ENCODE measurements at regions not wholly inside any gene's neighbourhood (a gene's known extent, or its start where the extent isn't known, plus 50 kb on each side); places are given as distances from the start of the nearest gene placed in this dataset.
"Not testable (repeated sequence)": the region's sequence is repeated elsewhere in the genome, so short reads cannot be mapped to it uniquely, and the experiment has no call there.

- not testable (repeated sequence) for H3K9ac ChIP-seq (ENCODE audit: low read length); H3K79me1 ChIP-seq (ENCODE audit: low read length); H4K91ac ChIP-seq (ENCODE audit: low read depth, low read length); DNase-seq; H3K79me2 ChIP-seq (ENCODE audit: control insufficient read depth, insufficient read depth, low read length, poor library complexity); H2BK120ac ChIP-seq (ENCODE audit: insufficient read depth, low read length, poor library complexity); H3K36me3 ChIP-seq (ENCODE audit: control insufficient read depth in 1 of 2, insufficient read depth in 2 of 2, low read length in 2 of 2); H3K23ac ChIP-seq (ENCODE audit: low read length); H2AFZ ChIP-seq (ENCODE audit: insufficient read depth, low read length, poor library complexity); H4K12ac ChIP-seq (ENCODE audit: low read depth, low read length); H2BK5ac ChIP-seq (ENCODE audit: low read depth, low read length, poor library complexity); H4K8ac ChIP-seq (ENCODE audit: low read depth, low read length); H3K4me3 ChIP-seq (ENCODE audit: low read depth, low read length); H3K4me1 ChIP-seq (ENCODE audit: control insufficient read depth in 1 of 2, insufficient read depth in 2 of 2, low read length in 2 of 2); H3K27me3 ChIP-seq (ENCODE audit: insufficient read depth, low read length); H3K9me3 ChIP-seq (ENCODE audit: insufficient read depth, low read depth, low read length); H3K4ac ChIP-seq (ENCODE audit: low read depth, low read length); H3K27ac ChIP-seq (ENCODE audit: low read depth, low read length); H3K14ac ChIP-seq (ENCODE audit: low read length); H3K18ac ChIP-seq (ENCODE audit: low read length); H2BK12ac ChIP-seq (ENCODE audit: low read length); H2AK5ac ChIP-seq (ENCODE audit: low read length); H3K4me2 ChIP-seq (ENCODE audit: low read length)
- no CpG with 5 or more reads among the region's 11 CpGs for WGBS (ENCODE audit: extremely low coverage, insufficient coverage, insufficient read length)
These were observed 277.8 kb upstream of the ARHGAP42 start for GRCh38 chr11:100409267-100409666.

GRCh38 chr11:100419518-100419917, 267.6 kb upstream of the ARHGAP42 start:
- Histone ChIP-seq H2AFZ (ENCODE audit: insufficient read depth, low read length, poor library complexity) (no peak overlapping the region), H3K27ac (ENCODE audit: low read depth, low read length) (no peak overlapping the region), H3K9ac (ENCODE audit: low read length) (no peak overlapping the region), H3K9me3 (ENCODE audit: insufficient read depth, low read depth, low read length) (no peaks in the 10 kb centered on the region), H4K91ac (ENCODE audit: low read depth, low read length) (no peak overlapping the region), H3K4me1 (ENCODE audit: control insufficient read depth in 1 of 2, insufficient read depth in 2 of 2, low read length in 2 of 2) (no peaks in the 10 kb centered on the region), H3K36me3 (ENCODE audit: control insufficient read depth in 1 of 2, insufficient read depth in 2 of 2, low read length in 2 of 2) (no peaks in the 10 kb centered on the region), H3K27me3 (ENCODE audit: insufficient read depth, low read length) (no peaks in the 10 kb centered on the region), H2BK5ac (ENCODE audit: low read depth, low read length, poor library complexity) (no peak overlapping the region), H4K12ac (ENCODE audit: low read depth, low read length) (no peak overlapping the region), H3K14ac (ENCODE audit: low read length) (no peak overlapping the region), H3K79me1 (ENCODE audit: low read length) (no peaks in the 10 kb centered on the region), H4K8ac (ENCODE audit: low read depth, low read length) (no peak overlapping the region), H3K18ac (ENCODE audit: low read length) (no peak overlapping the region), H3K23ac (ENCODE audit: low read length) (no peak overlapping the region), H3K79me2 (ENCODE audit: control insufficient read depth, insufficient read depth, low read length, poor library complexity) (no peaks in the 10 kb centered on the region), H3K4ac (ENCODE audit: low read depth, low read length) (no peak overlapping the region), H2BK120ac (ENCODE audit: insufficient read depth, low read length, poor library complexity) (no peak overlapping the region), H3K4me2 (ENCODE audit: low read length) (no peak overlapping the region), H2AK5ac (ENCODE audit: low read length) (no peak overlapping the region), H3K4me3 (ENCODE audit: low read depth, low read length) (no peak overlapping the region), H2BK12ac (ENCODE audit: low read length) (no peak overlapping the region)
- no CpG with 5 or more reads among the region's 2 CpGs for WGBS (ENCODE audit: extremely low coverage, insufficient coverage, insufficient read length)
- no peak for DNase-seq

DNA sequence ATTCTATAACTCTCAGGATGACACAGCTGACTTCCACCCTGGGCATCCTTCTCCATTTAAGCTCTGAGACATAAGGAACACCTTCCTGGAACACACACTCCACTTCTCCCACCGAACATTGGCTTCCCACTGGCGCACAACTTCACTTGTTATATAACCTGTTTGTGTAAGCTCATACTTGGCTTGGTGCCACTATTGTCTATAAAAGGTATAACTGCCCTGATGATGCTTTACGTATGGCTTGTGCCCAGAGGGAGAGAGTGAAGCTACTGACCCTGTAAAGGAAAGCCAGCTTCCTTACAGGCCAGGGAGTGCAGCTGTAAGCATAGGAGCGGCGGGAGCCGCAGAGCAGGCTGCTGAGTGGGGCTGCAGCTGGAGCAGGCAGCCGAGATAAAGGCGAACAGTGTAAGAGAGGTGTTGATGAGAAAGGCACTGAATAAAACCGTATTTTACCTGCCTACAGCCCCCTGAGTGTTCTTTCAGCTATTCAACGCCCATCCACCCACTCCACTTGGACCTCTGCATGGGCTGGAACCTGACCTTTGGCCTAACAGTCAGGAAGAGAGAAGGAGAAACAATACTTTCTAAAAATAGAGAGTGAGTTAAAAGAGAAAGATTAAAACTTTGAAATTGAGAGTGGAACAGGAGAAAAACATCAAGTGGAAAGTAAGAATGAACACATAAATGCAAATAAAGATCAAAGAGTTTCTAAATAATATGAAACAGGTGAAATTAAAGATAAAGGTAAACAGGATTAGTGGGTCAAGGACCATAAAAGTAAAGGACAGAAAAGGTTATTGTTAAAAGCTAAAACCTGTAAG, 252.1 kb upstream of the ARHGAP42 start:
- H3K9ac ChIP-seq (ENCODE audit: low read length), result no peak overlapping the region
- H2BK12ac ChIP-seq (ENCODE audit: low read length), result no peak overlapping the region
- no peak overlapping the region for H3K14ac ChIP-seq (ENCODE audit: low read length)
- H4K91ac ChIP-seq (ENCODE audit: low read depth, low read length), result no peak overlapping the region
- H3K9me3 ChIP-seq (ENCODE audit: insufficient read depth, low read depth, low read length), result no peaks in the 10 kb centered on the region
- no peak overlapping the region for H2BK120ac ChIP-seq (ENCODE audit: insufficient read depth, low read length, poor library complexity)
- DNase-seq, result no peak
- H2AK5ac ChIP-seq (ENCODE audit: low read length), result no peak overlapping the region
- no peak overlapping the region for H4K12ac ChIP-seq (ENCODE audit: low read depth, low read length)
- no peak overlapping the region for H4K8ac ChIP-seq (ENCODE audit: low read depth, low read length)
- H3K4ac ChIP-seq (ENCODE audit: low read depth, low read length), result no peak overlapping the region
- no peaks in the 10 kb centered on the region for H3K79me2 ChIP-seq (ENCODE audit: control insufficient read depth, insufficient read depth, low read length, poor library complexity)
- peaks cover 0 to 7% of the 10 kb centered on the region in 2 experiments for H3K4me1 ChIP-seq (ENCODE audit: control insufficient read depth in 1 of 2, insufficient read depth in 2 of 2, low read length in 2 of 2)
- no peak overlapping the region for H2AFZ ChIP-seq (ENCODE audit: insufficient read depth, low read length, poor library complexity)
- no peak overlapping the region for H3K23ac ChIP-seq (ENCODE audit: low read length)
- H3K27ac ChIP-seq (ENCODE audit: low read depth, low read length), result peak overlapping the region; percentile 8
- H3K27me3 ChIP-seq (ENCODE audit: insufficient read depth, low read length), result no peaks in the 10 kb centered on the region
- H2BK5ac ChIP-seq (ENCODE audit: low read depth, low read length, poor library complexity), result no peak overlapping the region
- no peak overlapping the region for H3K4me2 ChIP-seq (ENCODE audit: low read length)
- H3K36me3 ChIP-seq (ENCODE audit: control insufficient read depth in 1 of 2, insufficient read depth in 2 of 2, low read length in 2 of 2), result no peaks in the 10 kb centered on the region
- H3K4me3 ChIP-seq (ENCODE audit: low read depth, low read length), result no peak overlapping the region
- H3K18ac ChIP-seq (ENCODE audit: low read length), result no peak overlapping the region
- no peaks in the 10 kb centered on the region for H3K79me1 ChIP-seq (ENCODE audit: low read length)
- WGBS (ENCODE audit: extremely low coverage, insufficient coverage, insufficient read length), result no CpG with 5 or more reads among the region's 10 CpGs

GRCh38 chr11:100438376-100438775, 248.7 kb upstream of the ARHGAP42 start:
- Histone ChIP-seq H3K14ac (ENCODE audit: low read length) (no peak overlapping the region), H3K27ac (ENCODE audit: low read depth, low read length) (no peak overlapping the region), H3K79me1 (ENCODE audit: low read length) (no peaks in the 10 kb centered on the region), H2BK5ac (ENCODE audit: low read depth, low read length, poor library complexity) (no peak overlapping the region), H3K4me3 (ENCODE audit: low read depth, low read length) (no peak overlapping the region), H3K4me1 (ENCODE audit: control insufficient read depth in 1 of 2, insufficient read depth in 2 of 2, low read length in 2 of 2) (peaks cover 0 to 7% of the 10 kb centered on the region in 2 experiments), H4K91ac (ENCODE audit: low read depth, low read length) (no peak overlapping the region), H2BK120ac (ENCODE audit: insufficient read depth, low read length, poor library complexity) (no peak overlapping the region), H3K4me2 (ENCODE audit: low read length) (no peak overlapping the region), H2AK5ac (ENCODE audit: low read length) (no peak overlapping the region), H3K9me3 (ENCODE audit: insufficient read depth, low read depth, low read length) (no peaks in the 10 kb centered on the region), H3K23ac (ENCODE audit: low read length) (no peak overlapping the region), H2AFZ (ENCODE audit: insufficient read depth, low read length, poor library complexity) (no peak overlapping the region), H3K4ac (ENCODE audit: low read depth, low read length) (no peak overlapping the region), H2BK12ac (ENCODE audit: low read length) (no peak overlapping the region), H3K27me3 (ENCODE audit: insufficient read depth, low read length) (no peaks in the 10 kb centered on the region), H4K12ac (ENCODE audit: low read depth, low read length) (no peak overlapping the region), H3K79me2 (ENCODE audit: control insufficient read depth, insufficient read depth, low read length, poor library complexity) (no peaks in the 10 kb centered on the region), H4K8ac (ENCODE audit: low read depth, low read length) (no peak overlapping the region), H3K36me3 (ENCODE audit: control insufficient read depth in 1 of 2, insufficient read depth in 2 of 2, low read length in 2 of 2) (no peaks in the 10 kb centered on the region), H3K9ac (ENCODE audit: low read length) (no peak overlapping the region), H3K18ac (ENCODE audit: low read length) (no peak overlapping the region)
- WGBS (ENCODE audit: extremely low coverage, insufficient coverage, insufficient read length), result no CpG with 5 or more reads among the region's 2 CpGs
- no peak for DNase-seq

Data from trophoblast cell (in vitro differentiated cells and primary cell).